ENCODE measurements at regions not wholly inside any gene's neighbourhood (a gene's known extent, or its start where the extent isn't known, plus 50 kb on each side); places are given as distances from the start of the nearest gene placed in this dataset.

DNA sequence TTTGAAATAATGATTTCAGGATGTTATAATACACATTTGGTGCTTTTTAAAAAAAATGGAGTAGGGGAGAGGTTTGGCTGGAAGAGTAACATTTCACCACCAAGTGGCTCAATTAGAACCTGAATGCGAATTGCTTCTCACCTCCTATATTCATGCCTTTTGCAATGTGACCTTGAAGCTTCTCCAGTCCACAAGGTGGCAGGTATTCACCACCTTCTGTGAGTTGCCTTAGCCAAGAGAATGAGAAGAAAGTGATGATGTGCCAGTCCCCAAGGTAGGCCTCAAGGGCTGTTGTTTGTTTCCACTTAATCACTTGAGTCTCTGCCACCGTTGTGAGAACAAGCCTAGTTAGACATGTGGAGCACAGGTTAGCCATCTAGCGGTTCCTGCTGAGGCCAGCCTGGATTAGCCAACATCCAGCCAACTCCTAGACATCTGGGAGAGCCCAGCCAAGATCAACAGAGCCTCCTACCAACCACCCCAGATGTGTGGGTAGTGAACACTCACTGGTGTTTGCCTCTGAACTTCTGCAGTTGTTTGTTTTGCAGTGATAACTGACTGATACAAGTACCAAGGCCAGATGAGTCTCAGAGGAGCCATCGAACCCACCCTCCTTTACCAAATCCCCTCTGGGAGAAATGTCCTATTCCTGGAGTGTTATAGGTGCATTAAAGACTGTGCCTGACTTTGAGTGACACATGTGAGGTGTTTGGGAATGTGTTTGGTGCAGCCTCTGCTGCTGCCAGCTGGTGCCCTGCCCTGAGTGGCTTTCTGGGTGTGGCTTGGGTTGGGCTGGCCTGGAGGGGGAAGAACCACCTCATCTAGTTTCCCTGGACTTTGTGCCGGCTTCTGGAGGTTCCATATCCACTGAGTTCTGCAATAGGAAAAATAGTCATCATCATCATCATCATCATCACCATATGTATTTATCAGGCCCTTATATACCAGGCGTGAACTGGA, 132.5 kb upstream of the RFLNA start:
- peak; percentile 31 for DNase-seq (ENCODE audit: low read depth)

DNA sequence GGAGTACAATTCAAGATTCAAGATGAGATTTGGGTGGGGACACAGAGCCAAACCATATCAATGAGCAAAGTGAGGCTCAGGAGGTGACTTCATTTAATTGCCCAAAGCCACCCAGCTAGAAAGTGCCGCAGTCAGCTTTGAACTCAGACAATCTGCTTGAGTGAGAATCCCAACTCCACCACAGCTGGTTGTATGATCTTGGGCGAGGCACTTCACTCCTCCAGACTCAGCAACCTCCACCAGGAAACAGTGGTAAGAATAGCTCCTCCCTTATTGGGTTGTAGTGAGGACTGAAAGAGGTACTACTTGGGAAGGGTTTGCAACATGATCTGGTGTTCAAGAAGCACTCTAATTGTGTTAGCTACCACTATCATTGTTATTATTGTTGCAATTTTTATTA, 129.2 kb upstream of the RFLNA start:
- no peak for DNase-seq (ENCODE audit: low read depth)

DNA sequence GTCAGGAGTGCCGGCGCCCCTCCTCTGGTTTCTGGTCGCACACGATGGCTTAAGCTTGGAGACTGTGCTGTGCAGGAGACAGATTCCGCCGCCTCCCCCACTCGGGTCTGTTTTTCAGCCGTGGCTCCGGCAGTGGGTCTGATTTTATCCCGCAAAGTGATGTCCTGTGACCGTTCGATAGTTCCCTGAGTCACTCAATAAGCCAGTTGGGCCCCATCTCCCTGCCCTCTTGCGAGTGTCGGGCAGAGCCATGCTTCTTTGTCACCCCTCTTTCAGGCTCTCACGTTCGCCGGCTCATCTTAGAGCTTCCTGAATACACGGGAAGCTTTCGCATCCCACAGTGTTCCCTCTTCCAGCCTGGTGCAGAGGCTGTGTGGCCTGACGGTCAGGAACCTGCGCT, 127.8 kb upstream of the RFLNA start:
- DNase-seq (ENCODE audit: low read depth) = no peak

DNA sequence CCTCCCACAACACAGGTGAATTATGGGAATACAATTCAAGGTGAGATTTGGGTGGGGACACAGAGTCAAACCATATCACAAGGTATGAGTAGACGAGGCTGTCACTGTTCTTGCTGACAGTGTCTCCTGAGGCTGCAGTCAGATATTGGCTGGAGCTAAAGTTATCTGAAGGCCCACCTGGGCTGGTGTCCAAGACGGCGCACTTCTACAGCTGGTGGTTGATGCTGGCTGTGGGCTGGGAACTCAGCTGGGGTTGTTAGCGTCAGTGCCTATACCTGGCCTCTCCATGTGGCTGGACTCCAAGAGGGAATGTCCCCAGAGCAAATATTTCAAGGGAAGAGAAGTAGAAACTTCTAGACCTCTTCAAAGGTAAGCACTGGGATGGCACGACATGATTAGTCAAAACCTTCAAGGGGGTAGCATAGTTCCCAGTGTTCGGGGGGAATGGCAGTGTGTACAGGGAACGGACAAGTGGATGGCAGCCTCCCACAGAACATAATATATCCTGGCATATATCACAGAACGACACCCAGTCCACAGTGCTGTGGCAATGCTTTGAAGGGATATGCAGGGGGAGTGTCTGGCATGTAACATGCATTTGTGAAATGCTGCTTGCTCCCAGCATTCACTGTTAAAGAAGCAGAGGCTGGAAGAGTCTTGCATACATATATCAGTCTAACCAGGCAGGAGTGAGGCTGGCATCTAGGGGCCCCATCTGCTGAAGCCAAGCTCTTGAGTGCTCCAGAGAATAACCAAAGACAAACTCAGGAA, 126.7 kb upstream of the RFLNA start:
- DNase-seq (ENCODE audit: low read depth) = no peak

DNA sequence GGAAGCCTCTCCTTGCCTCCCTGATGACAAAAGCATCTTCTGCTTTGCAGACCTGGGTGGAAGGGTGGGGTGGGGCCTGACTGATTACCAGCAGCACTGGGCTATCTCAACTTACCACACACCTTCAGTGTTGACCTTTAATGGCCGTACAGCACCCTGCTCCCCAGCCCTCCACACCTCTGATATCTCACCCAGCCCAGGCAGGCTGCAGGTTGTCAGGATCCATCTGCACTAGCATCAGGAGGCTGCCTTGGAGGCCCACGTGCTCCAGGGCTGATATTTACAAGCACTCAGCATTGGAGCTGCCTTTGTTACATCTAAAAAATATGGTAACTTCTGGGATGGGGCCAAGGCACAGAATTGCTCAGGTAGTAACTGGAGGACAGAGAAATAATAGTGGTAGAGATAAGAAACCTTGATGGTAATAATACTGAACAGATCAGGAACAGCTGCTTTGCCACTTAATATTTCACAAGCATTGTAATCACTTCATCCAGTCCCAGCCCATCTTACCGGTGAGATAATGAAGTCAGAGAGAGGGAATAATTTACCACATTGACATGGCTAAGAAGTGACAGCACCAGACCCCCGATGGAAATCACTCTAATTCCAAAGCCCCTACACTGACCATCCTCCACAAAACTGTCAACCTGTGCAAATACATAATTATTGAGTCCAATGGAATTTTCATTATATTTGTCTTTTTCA, 125.2 kb upstream of the RFLNA start:
- no peak for DNase-seq (ENCODE audit: low read depth)

DNA sequence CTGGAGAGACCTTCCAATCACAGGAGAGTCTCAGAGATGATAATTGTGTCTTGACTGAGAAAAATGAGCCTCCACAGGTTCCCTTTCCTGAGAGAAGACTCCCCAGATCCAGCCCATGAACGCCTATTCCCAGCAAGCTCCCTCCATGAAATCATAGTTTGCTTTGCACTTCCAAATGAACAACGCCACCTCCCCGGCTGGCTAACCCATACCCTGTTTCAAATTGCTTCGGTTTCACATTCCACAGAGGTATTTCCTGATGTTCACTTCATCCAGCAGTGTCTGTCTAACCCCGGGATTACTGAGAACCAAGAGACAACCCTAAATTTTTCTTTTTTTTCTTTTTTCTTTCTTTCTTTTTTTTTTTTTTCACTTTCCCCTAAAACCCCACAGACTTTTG, 124.1 kb upstream of the RFLNA start:
- DNase-seq (ENCODE audit: low read depth) = peak; percentile 50

DNA sequence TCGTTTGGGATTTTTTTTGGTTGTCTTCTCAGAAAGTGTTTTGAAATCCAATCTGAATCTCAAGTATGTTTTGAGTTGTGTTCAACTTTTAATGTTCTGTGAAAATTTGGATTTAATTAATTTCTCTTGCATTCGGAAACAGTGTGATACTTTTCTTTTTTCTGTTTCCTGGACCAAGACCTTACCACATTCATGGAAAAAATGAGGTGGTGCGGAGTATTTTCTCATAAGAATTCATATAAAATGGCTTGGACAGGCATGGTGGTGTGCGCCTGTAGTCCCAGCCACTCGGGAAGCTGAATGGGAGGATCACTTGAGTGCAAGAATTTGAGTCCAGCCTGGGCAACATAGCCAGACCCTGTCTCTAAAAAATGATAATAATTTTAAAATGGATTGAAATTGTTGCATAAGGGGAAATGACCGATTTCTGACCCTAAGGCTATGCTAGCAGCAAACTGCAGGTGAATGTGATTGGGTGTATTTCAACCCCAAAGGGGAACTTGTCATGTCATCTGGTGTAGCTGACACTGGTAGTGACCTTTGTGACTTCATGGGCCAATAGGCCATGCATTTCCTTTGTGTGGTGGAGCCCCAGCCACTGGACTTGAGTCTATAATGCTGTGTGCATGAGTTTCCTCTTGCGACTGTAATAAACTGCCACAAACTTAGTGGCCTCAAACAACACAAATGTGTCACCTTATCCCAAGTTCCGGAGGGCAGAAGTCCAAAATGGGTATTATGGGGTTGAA, 123.5 kb upstream of the RFLNA start:
- DNase-seq (ENCODE audit: low read depth) = no peak

DNA sequence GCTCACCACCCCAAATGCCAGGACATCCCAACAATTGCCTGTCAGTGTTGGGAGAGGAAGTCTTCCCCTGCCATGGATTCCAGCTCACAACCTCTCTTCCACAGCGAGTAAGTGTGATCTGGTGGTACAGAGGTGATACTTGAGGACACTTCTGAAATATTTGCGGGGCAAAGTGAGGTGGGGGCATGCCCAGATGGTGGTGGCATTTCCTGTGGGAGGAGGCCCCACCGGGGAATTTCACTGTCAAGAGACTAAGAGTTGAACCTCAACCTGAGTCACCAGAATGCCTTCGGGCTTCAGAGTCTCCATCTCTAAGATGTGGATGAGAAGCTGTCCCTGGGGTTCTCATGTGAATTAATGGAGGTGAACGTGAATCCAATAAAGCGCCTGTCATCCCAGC, 122.3 kb upstream of the RFLNA start:
- peak; percentile 97 for DNase-seq (ENCODE audit: low read depth)

DNA sequence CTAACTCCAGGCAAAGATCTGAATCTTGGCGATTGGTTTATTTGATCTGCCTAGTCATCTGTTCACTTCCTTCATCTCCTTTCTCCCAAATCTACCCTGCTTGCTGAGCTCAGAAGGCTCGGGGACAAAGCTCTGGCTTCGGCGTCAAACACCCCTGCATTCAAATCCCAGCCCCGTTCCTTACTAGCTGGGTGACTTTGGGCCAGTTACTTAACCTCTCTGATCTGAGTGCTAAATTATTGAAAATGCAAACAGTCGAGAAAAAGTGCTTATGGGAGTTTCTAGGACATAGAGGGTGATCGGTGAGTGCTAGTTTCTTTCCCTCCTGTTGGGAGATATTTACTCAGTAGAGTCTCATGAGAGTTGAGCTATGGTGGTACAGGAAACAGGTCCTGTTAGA, 121.2 kb upstream of the RFLNA start:
- no peak for DNase-seq (ENCODE audit: low read depth)

DNA sequence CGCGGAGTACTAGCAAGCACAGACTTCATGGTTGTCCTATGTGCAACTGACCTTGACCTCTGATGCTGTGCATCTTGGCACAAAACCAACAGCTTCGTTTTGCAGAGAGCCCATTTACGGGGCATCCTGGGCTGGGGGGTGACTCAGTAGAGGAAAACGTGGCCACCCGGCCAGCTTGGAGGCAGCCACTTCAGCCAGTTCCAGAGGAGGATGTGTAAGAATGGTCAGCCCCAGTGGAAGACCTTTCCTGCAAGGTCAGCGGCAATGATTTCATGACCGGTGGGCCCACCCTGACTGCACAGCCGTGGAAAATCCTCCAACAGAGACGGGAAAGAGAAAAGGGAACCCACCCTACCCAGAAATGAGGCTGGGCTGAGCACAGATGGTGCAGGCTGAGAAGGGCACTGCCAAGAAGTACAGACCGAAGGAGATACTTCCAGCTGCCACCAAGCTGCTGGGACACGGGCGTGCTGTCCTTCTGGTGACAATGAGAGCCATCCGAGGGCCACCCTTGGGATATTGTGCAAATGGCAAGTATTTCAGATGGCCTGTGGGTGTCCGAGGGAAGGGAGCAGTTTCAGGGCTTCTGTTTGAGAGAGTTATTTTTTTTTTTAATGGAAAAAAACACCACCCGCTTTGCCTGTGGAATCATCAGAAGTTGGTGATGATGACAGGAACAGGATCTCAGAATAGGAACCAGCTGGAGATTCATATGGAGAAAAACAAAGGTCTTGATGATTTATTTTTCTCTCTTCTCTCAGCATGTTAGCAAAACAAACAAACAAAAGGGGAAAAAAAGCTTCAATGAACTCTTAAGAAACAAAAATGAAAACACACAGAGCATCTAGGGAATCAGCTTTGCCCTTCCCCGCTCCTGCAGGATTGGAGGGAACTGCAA, 120.2 kb upstream of the RFLNA start:
- DNase-seq (ENCODE audit: low read depth) = peak; percentile 96

DNA sequence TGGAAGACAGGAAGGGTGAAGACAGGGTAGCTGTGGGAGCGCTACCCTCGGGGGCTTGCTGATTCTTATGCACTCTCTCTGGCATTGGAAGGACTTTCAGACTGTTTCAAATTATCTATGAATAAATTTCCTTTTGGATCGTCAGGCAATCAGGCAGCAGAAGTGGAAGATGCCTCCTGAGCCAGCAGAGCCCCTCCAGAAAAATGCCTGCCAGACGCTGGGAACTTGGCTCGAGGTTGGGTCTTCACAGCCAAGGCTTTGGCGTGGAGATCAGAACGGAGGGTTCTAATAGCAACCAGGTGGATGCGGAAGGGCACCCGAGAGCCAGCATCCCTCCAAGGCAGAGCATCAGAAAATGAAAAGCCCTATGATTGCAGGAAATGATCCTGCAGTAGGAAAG, 119.2 kb upstream of the RFLNA start:
- DNase-seq (ENCODE audit: low read depth) = no peak

DNA sequence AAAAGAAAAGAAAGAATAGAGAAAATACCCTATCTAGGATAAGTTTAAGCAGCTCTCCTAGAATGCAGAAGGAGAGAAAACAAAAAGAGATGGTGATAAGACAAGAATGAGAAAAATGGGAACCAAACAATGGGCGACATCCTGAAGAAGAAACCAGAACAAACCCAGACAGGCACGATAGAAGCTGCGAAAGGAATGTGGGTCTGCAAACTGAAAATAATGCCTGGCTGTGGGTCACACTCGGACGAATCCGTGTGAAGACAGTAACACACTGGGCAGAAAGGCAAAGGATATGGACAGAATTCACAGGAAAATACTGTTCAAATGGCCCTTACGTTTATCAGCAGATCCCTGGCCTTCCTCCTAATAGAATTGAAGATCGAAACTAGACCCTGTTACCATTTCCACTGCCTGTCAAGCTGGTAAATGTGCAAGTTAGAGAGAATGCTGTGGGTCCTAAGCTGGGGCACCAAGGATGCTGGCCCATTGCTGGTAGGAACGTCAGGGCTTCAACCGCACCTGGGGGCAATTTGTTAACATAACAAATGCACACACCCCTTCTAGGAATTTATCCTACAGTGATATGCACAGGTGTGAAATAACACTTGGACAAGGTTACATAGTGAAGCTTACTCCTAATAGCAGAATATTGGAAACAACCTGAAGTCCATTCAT, 117.5 kb upstream of the RFLNA start:
- DNase-seq (ENCODE audit: low read depth) = no peak

DNA sequence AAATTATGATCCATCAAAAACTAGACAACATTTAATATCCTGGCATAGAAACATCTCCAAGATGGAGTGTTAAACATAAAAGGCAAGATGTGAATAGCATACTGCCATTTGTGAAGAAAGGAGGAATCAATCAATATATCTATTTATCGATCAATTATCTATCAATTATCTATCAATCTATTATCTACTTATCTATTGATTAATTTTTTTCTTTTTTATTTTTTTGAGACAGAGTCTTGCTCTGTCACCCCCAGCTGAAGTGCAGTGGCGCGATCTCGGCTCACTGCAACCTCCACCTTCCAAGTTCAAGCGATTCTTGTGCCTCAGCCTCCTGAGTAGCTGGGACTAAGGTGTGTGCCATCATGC, 117.0 kb upstream of the RFLNA start:
- no peak for DNase-seq (ENCODE audit: low read depth)

DNA sequence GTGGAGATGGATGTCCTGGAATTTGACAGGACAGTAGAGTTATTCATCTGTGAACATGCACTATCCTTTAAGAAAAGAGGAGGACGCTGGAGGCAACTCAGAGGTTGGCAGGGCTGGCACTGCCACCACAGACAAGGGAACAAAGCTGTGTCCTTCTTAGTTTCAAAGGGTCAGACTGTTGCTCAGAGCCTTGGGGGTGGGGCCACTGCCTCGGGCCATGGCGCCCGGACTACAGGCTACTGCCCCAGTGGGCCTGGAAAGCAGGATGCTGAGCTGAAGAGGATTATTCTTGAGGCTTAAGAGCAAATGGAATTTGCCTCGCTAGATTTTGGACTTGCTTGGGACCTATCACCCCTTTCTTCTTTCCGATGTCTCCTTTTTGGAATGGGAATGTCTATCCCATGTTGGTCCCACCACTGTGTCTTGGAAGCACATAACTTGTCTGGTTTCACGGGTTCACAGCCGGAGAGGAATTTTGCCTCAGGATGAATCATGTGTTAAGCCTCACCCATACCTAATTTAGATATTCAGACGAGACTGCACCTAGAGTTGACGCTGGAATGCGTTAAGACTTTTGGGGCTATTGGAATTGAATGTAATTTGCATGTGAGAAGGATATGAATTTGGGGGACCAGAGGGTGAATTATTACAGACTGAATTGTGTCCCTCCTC, 114.8 kb upstream of the RFLNA start:
- DNase-seq (ENCODE audit: low read depth) = peak; percentile 59

DNA sequence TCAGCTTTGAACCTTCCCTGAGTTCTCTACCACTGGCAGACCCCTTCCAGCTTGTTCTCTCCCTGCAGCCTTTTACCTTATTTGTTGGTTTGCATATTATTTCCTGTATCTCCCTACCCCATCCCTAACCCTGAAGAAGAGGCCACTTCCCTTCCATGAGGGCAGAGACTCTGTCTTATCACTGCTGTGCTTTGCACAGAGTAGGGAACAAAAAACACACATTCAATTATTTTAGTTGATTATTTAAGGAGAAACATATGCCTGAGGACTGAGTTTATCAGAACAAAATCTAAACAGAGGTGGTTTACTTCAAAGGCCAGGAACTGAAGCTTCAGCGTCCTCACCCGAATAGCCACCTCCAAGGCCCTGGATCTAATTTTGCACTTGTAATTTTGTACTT, 111.7 kb upstream of the RFLNA start:
- DNase-seq (ENCODE audit: low read depth) = no peak

DNA sequence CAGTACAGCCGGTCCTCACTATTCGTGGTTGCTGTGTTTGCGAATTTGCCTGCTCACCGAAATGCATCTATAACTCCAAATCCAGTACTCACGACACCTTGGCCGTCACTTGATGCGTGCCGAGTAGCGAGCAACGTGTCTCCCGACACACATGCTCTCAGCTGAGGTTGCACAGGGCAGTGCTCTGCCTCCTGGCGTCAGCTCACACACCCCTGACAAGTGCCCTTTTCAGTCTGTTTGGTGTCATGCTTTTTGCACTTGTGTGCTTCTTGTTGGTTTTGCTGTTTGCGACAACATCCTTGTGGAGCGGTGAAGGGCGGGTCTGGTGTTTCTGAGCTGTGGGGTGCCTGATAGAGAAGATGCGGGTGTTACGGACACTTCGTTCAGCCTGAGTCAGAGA, 110.4 kb upstream of the RFLNA start:
- DNase-seq (ENCODE audit: low read depth) = no peak

DNA sequence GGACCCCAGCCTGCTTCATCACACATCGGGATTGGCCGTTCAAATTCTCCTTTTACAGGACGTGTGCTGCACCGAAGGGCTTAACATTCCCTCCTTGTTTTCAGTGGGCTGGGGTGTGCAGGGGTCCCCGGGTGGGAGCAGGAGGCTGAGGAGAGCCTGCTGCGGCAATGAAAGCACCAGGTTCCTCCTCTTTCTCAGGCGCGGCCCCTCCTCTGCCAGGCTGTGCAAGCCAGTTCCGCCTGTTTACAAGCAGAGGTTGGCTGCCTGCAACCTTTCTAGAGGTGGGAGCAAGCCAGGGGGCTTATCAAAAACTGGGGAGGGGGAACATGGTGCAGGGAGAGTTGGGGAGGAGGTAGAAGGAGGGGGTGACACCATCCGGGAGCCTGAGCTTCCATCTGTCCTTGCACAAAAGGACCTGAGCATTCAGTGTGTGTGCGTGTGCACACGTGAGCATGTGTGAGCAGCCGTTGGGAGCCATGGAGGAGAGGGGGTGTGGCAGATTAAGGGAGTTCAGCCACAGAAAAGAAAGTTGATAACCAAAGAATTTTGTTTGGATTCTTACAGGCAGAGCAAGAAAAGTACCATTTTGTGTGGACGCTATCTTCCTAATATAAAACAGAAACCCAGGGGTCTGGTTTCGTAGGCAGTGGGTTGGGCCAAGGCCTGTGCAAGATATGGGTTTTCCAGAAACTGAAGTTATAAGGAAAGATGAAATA, 108.8 kb upstream of the RFLNA start:
- DNase-seq (ENCODE audit: low read depth) = no peak

DNA sequence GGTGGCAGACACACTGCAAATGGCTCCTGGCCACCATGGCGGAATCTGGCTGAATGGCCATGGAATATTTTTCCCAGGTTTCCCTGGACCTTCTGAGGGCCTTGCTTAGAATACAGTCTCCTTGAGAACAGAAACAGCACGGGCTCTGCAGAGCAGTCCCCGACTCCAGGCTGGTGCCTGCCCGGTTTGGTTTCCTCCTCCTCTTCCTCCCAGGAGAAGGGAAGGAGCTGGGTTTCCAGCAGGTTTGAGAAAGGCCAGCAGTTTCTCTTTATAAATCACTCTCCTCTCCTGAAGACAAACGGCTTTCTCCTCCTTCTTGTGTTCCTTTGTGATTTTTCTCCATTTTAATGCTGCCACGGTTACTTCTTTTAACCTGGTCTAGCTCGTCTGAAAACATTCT, 106.8 kb upstream of the RFLNA start:
- no peak for DNase-seq (ENCODE audit: low read depth)
